SU-DHL-6 (cell line): ENCODE measurements at regions not wholly inside any gene's neighbourhood (a gene's known extent, or its start where the extent isn't known, plus 50 kb on each side); places are given as distances from the start of the nearest gene placed in this dataset.

Experiments
- H2AFZ ChIP-seq: fragments of 200-600 bp; sonication (generic); 2 replicates; pipeline ENCODE4 v1.6.1; 2014; ENCODE audit warnings: low read depth, mild to moderate bottlenecking, moderate library complexity, mixed read lengths, antibody characterized with exemption, low read length; ENCODE audit not compliant: severe bottlenecking
- H3F3A ChIP-seq: fragments of 200-600 bp; shearing (Covaris generic); 2 replicates; pipeline ENCODE4 v1.6.0; 2016; ENCODE audit warnings: antibody characterized with exemption, mild to moderate bottlenecking; ENCODE audit not compliant: insufficient read depth
- H3K27ac ChIP-seq: fragments of 200-600 bp; sonication (generic); 2 replicates; pipeline ENCODE4 v1.5.1; 2016; ENCODE audit warnings: low read depth, mild to moderate bottlenecking, low read length, moderate library complexity, mixed read lengths
- H3K27me3 ChIP-seq: fragments of 200-600 bp; sonication (generic), shearing (Covaris generic); 2 replicates; pipeline ENCODE4 v1.6.0; 2014; ENCODE audit warnings: mild to moderate bottlenecking, low read length
- H3K36me3 ChIP-seq: fragments of 200-600 bp; sonication (generic); 2 replicates; pipeline ENCODE4 v1.6.1; 2014; ENCODE audit warnings: mild to moderate bottlenecking, low read length, mixed read lengths
- H3K4me2 ChIP-seq: fragments of 300-600, 200-600 bp; shearing (Covaris generic), sonication (generic); 2 replicates; pipeline ENCODE4 v1.6.0; 2014; ENCODE audit warnings: low read length, low read depth, mild to moderate bottlenecking; ENCODE audit not compliant: poor library complexity, severe bottlenecking
- H3K4me3 ChIP-seq: fragments of 200-600 bp; sonication (generic); 2 replicates; pipeline ENCODE4 v1.5.1; 2014; ENCODE audit warnings: antibody characterized with exemption, low read length, mild to moderate bottlenecking, mixed read lengths; ENCODE audit not compliant: insufficient read depth, poor library complexity, severe bottlenecking
- H3K79me2 ChIP-seq: fragments of 200-600 bp; sonication (generic); 2 replicates; pipeline ENCODE4 v1.6.1; 2014; ENCODE audit warnings: mild to moderate bottlenecking, low read length, moderate library complexity; ENCODE audit not compliant: insufficient read depth
- H3K9ac ChIP-seq: fragments of 200-600 bp; sonication (generic); 2 replicates; pipeline ENCODE4 v1.7.0; 2014; ENCODE audit warnings: mild to moderate bottlenecking, low read length
- H3K9me2 ChIP-seq: fragments of 200-600 bp; sonication (generic); replicated peaks from 2 replicates; pipeline ENCODE4 v1.6.1; 2014; ENCODE audit warnings: low read length; ENCODE audit not compliant: insufficient read depth
- H3K9me3 ChIP-seq: fragments of 200-600 bp; sonication (generic); 2 replicates; pipeline ENCODE4 v1.6.1; 2014; ENCODE audit warnings: low read length, mixed read lengths; ENCODE audit not compliant: insufficient read depth
- H4K20me1 ChIP-seq: fragments of 200-600 bp; sonication (generic); 2 replicates; pipeline ENCODE4 v1.6.1; 2014; ENCODE audit warnings: low read depth, mild to moderate bottlenecking, antibody characterized with exemption, low read length, moderate library complexity, mixed read lengths
- CTCF ChIP-seq: fragments of 200-600 bp; sonication (generic); IDR thresholded peaks from one replicate; pipeline ENCODE4 v1.5.1; 2017; ENCODE audit warnings: antibody characterized with exemption, mild to moderate bottlenecking, low read length, moderate library complexity; ENCODE audit not compliant: insufficient read depth, poor library complexity, severe bottlenecking
- EZH2phosphoT487 ChIP-seq: fragments of 200-600 bp; sonication (generic), shearing (Covaris generic); conservative IDR thresholded peaks from 2 replicates; pipeline ENCODE4 v1.6.1; 2018; ENCODE audit warnings: mild to moderate bottlenecking, antibody characterized with exemption, low read length, moderate library complexity, mixed read lengths

DNA sequence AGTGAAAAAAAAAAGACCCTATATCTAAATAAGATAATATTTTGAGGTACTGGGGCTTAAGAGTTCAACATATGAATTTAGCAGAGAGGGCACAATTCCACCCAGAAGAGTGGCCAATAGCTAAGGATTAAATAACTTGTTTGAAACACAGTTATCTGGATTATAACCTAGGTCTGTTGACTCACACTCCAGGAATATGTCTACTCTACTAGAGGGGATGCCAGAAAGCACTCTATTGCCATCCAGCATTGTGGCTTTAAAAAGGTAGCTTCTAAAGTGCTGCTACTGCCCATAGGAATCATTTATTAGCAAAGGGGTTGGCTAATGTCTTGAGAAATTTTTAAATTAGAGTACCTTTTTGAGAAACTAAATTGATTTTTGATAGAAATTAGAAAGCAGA is 102.2 kb downstream of the PPP1R3A start:
- Histone ChIP-seq H3F3A (no peaks in the 10 kb centered on the region), H3K79me2 (no peaks in the 10 kb centered on the region), H3K27ac (no peak overlapping the region), H3K36me3 (no peaks in the 10 kb centered on the region), H3K9me3 (no peaks in the 10 kb centered on the region), H4K20me1 (no peaks in the 10 kb centered on the region), H2AFZ (no peak overlapping the region), H3K4me3 (no peak overlapping the region), H3K9ac (no peak overlapping the region), H3K9me2 (no peaks in the 10 kb centered on the region), H3K27me3 (no peaks in the 10 kb centered on the region), H3K4me2 (no peak overlapping the region)
- no peak for TF ChIP-seq EZH2phosphoT487
- TF ChIP-seq CTCF = no peak

DNA sequence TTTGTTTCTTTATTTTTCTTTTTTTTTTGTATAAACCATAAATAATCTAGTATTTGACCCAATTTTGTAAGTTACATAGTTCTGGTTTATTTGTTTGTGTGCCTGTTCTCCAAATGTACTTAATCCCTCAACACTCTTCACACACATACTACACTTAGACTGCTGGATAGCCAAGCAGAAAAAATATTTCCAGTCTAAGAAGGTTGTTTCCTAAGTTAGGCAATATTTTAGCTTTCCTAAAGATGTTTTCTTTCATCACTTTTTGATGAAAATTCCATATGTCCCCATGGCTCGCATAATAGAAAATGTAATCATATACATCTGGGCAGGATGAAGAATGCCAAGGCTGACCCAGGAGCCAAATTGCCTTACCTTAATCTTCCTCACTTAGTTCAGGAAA is 105.3 kb downstream of the PPP1R3A start:
- no peaks in the 10 kb centered on the region for H3K27me3 ChIP-seq
- H3K36me3 ChIP-seq = no peaks in the 10 kb centered on the region
- H3K79me2 ChIP-seq = no peaks in the 10 kb centered on the region
- no peak for TF ChIP-seq EZH2phosphoT487
- no peak for TF ChIP-seq CTCF
- H4K20me1 ChIP-seq = no peaks in the 10 kb centered on the region
- H3K9me2 ChIP-seq = no peaks in the 10 kb centered on the region
- no peaks in the 10 kb centered on the region for H3K9me3 ChIP-seq
- no peak overlapping the region for H3K27ac ChIP-seq
- H3F3A ChIP-seq = no peaks in the 10 kb centered on the region
- no peak overlapping the region for H3K9ac ChIP-seq
- no peak overlapping the region for H2AFZ ChIP-seq
- no peak overlapping the region for H3K4me3 ChIP-seq
- no peak overlapping the region for H3K4me2 ChIP-seq

GRCh38 chr7:113812591-113813255 is 106.1 kb downstream of the PPP1R3A start:
- H3K27me3 ChIP-seq = no peaks in the 10 kb centered on the region
- no peaks in the 10 kb centered on the region for H3K9me2 ChIP-seq
- TF ChIP-seq CTCF (no peak), EZH2phosphoT487 (no peak)
- no peak overlapping the region for H3K27ac ChIP-seq
- H3F3A ChIP-seq = no peaks in the 10 kb centered on the region
- H3K4me3 ChIP-seq = no peak overlapping the region
- H2AFZ ChIP-seq = no peak overlapping the region
- no peak overlapping the region for H3K9ac ChIP-seq
- H4K20me1 ChIP-seq = no peaks in the 10 kb centered on the region
- H3K36me3 ChIP-seq = no peaks in the 10 kb centered on the region
- no peaks in the 10 kb centered on the region for H3K9me3 ChIP-seq
- no peaks in the 10 kb centered on the region for H3K79me2 ChIP-seq
- no peak overlapping the region for H3K4me2 ChIP-seq
